Peyer's patch (tissue), 4 donors: ENCODE measurements at regions not wholly inside any gene's neighbourhood (a gene's known extent, or its start where the extent isn't known, plus 50 kb on each side); places are given as distances from the start of the nearest gene placed in this dataset.

Source experiments
- DNase-seq, 3 donors: peaks; one replicate each; pipeline ENCODE4 v3.0.0-alpha.2; 2017 to 2019
- H3K27ac ChIP-seq, 4 donors: fragments of 200-600 bp; sonication (generic); one replicate each; pipeline ENCODE4 v1.5.1; 2016 to 2019
- H3K27me3 ChIP-seq, 2 donors: fragments of 200-600 bp; sonication (generic); one replicate each; pipeline ENCODE4 v1.5.1; 2019
- H3K36me3 ChIP-seq, 3 donors: fragments of 200-600 bp; sonication (generic); one replicate each; pipeline ENCODE4 v1.5.1; 2016 to 2019
- H3K4me1 ChIP-seq, 4 donors: fragments of 200-600 bp; sonication (generic); one replicate each; pipeline ENCODE4 v1.5.1; 2016 to 2019
- H3K4me3 ChIP-seq, 4 donors: fragments of 200-600 bp; sonication (generic); 1 replicate in 3 of 4; 2 replicates in 1 of 4; pipeline ENCODE4 v1.5.1; 2016 to 2019; ENCODE audit warnings: mild to moderate bottlenecking in 1 of 4
- H3K9me3 ChIP-seq, 4 donors: fragments of 200-600 bp; sonication (generic); one replicate each; pipeline ENCODE4 v1.5.1; 2016 to 2019; ENCODE audit warnings: mild to moderate bottlenecking in 1 of 4
- POLR2A ChIP-seq, 2 donors: fragments of 450-650 bp; IDR thresholded peaks; one replicate each; pipeline ENCODE4 v1.5.1; 2017; ENCODE audit warnings: antibody characterized with exemption in 2 of 2, mild to moderate bottlenecking in 2 of 2, moderate library complexity in 2 of 2
- TF ChIP-seq, protein P1 (sequence below), 6 experiments: fragments of 450-650 bp in 4 of 6; fragments of 200-600 bp in 2 of 6; sonication (generic) in 1 of 6; IDR thresholded peaks; one replicate each; pipeline ENCODE4 v1.5.1; 2017 to 2019; ENCODE audit warnings: antibody characterized with exemption in 6 of 6, mild to moderate bottlenecking in 3 of 6, moderate library complexity in 1 of 6

DNA sequence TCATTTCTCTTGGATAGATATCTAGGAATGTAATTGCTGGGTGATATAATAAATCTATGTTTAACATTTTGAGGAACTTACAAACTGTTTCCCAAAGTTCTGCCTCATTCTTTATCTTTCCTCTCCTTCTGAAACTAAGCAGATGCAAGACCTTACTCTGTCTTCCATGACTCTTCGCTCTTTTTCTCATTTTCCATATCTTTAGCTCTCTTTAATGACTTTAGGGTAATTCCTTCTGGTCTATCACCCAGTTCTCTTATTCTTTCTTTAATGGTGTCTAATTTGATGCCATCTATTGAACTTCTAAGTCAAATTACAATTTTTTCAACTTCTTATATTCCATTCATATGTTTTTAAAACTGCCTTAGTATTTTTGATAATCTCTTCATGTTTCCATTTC is 316.6 kb downstream of the POU4F1 start:
- H3K4me3 ChIP-seq, result no peak overlapping the region
- H3K27me3 ChIP-seq, result no peaks in the 10 kb centered on the region
- TF ChIP-seq POLR2A (IDR thresholded peaks at IDR 0.05), result no peak
- TF ChIP-seq, protein P1, sequence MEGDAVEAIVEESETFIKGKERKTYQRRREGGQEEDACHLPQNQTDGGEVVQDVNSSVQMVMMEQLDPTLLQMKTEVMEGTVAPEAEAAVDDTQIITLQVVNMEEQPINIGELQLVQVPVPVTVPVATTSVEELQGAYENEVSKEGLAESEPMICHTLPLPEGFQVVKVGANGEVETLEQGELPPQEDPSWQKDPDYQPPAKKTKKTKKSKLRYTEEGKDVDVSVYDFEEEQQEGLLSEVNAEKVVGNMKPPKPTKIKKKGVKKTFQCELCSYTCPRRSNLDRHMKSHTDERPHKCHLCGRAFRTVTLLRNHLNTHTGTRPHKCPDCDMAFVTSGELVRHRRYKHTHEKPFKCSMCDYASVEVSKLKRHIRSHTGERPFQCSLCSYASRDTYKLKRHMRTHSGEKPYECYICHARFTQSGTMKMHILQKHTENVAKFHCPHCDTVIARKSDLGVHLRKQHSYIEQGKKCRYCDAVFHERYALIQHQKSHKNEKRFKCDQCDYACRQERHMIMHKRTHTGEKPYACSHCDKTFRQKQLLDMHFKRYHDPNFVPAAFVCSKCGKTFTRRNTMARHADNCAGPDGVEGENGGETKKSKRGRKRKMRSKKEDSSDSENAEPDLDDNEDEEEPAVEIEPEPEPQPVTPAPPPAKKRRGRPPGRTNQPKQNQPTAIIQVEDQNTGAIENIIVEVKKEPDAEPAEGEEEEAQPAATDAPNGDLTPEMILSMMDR (IDR thresholded peaks at IDR 0.05), result no peak
- no peaks in the 10 kb centered on the region for H3K36me3 ChIP-seq
- H3K27ac ChIP-seq, result no peak overlapping the region
- DNase-seq, result no peak
- no peaks in the 10 kb centered on the region for H3K9me3 ChIP-seq
- no peaks in the 10 kb centered on the region for H3K4me1 ChIP-seq

DNA sequence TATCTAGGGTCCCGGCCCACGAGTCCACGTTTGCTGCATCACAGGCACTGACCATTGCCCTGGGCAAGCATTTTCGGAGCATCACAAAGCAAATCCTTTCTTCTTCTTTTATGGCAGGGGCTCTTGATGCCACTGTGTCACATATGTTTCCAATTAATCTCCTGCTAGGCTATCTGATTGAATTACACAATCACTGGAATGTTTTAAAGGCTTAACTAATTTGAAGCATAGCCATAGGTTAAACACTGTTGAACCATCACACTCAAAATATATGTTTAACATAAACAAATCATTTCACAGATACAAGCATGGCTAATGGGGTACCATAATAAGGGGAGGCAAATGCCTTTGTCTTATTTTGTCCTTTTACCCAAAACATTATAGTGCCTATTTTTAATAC is 338.3 kb downstream of the POU4F1 start:
- no peak for TF ChIP-seq POLR2A (IDR thresholded peaks at IDR 0.05)
- TF ChIP-seq, protein P1 (IDR thresholded peaks at IDR 0.05), result no peak
- Histone ChIP-seq H3K27me3 (no peaks in the 10 kb centered on the region), H3K36me3 (no peaks in the 10 kb centered on the region), H3K27ac (no peak overlapping the region), H3K4me3 (no peak overlapping the region), H3K9me3 (no peaks in the 10 kb centered on the region), H3K4me1 (no peaks in the 10 kb centered on the region)
- no peak for DNase-seq

DNA sequence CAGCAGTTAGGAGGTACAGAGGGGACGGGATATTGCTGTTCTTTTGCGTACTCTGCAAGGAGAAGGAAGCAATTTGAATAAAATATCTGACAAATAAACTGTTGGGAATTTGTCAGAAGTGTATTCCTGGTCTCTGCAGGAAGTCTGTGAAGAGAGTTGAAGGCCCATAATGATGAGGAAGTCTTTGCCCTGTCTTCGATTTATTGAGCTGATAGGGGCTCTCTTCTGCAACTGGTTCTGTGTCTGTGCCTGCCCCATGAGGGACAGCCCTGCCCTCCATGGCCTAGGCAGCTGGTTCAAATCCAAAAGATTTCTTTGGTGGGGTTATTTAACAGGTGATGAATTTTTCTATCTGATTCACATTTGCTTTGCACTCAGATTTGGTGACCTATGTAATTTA is 339.7 kb upstream of the EDNRB start:
- H3K36me3 ChIP-seq, result no peaks in the 10 kb centered on the region
- no peak overlapping the region for H3K27ac ChIP-seq
- DNase-seq, result no peak
- no peak overlapping the region for H3K4me3 ChIP-seq
- peaks cover 0 to 8% (median 0%) of the 10 kb centered on the region in 4 donors for H3K4me1 ChIP-seq
- no peaks in the 10 kb centered on the region for H3K27me3 ChIP-seq
- H3K9me3 ChIP-seq, result no peaks in the 10 kb centered on the region
- TF ChIP-seq, protein P1 (IDR thresholded peaks at IDR 0.05), result no peak
- no peak for TF ChIP-seq POLR2A (IDR thresholded peaks at IDR 0.05)

DNA sequence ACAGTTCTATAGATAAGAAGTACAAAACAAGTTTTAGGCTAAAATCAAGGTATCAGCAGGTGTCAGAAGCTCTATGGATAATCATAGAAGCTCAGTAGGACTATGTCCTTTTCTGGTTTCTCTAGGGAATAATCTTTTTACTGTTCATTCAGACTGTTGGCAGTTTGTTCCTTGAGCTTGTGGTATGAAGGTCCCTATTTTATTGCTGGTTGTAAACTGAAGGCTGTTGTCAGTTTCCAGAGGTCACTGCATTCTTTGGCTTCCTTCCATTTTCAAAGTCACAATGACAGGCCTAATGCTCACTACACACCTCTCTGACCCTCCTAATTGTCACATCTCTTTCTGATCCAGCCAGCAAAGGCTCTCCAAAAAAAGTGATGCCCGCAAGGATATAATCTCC is 337.9 kb upstream of the EDNRB start:
- no peak overlapping the region for H3K4me3 ChIP-seq
- TF ChIP-seq, protein P1 (IDR thresholded peaks at IDR 0.05), result no peak
- no peak for TF ChIP-seq POLR2A (IDR thresholded peaks at IDR 0.05)
- no peak for DNase-seq
- no peak overlapping the region for H3K27ac ChIP-seq
- H3K36me3 ChIP-seq, result no peaks in the 10 kb centered on the region
- no peaks in the 10 kb centered on the region for H3K9me3 ChIP-seq
- H3K27me3 ChIP-seq, result no peaks in the 10 kb centered on the region
- peaks cover 0 to 8% (median 0%) of the 10 kb centered on the region in 4 donors for H3K4me1 ChIP-seq

DNA sequence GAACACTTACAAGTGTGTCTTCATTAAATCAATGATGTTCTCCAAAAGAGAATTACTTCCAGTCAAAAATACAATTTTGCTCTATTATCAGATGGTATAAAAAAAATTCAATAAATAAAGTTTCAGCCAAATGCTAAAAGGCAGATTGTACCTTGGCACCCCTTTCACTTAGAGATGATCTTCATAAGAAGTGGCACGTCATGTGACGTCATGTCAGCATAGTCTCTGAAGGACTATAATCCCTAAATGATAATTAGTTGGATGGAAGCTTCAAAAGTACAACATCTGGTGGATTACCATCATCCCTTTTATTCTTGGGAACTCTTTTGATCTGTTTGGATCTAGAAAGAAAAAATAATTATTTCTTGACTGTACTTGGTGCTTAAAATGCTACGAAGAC is 335.5 kb upstream of the EDNRB start:
- TF ChIP-seq, protein P1 (IDR thresholded peaks at IDR 0.05), result no peak
- no peak for TF ChIP-seq POLR2A (IDR thresholded peaks at IDR 0.05)
- Histone ChIP-seq H3K4me3 (no peak overlapping the region), H3K4me1 (peaks cover 0 to 8% (median 0%) of the 10 kb centered on the region in 4 donors), H3K9me3 (no peaks in the 10 kb centered on the region), H3K27ac (no peak overlapping the region), H3K27me3 (no peaks in the 10 kb centered on the region), H3K36me3 (no peaks in the 10 kb centered on the region)
- DNase-seq, result no peak

DNA sequence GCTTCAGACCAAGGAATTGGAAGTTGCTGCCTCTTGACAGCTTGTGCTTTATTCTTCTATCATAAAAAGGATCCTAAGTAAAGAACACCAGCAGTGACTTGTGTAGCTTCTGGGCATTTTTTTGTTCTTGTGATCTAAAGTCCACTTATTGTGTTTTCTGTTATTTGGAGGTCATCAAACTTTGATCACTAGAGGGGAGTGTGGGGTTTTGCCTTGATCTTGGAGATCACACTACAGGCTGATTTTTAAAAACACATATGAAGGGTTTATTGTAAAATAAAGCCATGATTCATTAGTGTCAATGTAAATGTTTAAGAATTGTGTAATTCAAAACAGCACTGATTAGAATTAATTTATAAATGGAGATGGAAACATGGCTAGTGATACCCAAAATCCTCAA is 328.7 kb upstream of the EDNRB start:
- TF ChIP-seq, protein P1 (IDR thresholded peaks at IDR 0.05), result no peak
- Histone ChIP-seq H3K36me3 (no peaks in the 10 kb centered on the region), H3K27me3 (no peaks in the 10 kb centered on the region), H3K4me3 (no peak overlapping the region), H3K4me1 (no peaks in the 10 kb centered on the region), H3K9me3 (no peaks in the 10 kb centered on the region), H3K27ac (no peak overlapping the region)
- DNase-seq, result no peak
